ENCODE measurements at regions not wholly inside any gene's neighbourhood (a gene's known extent, or its start where the extent isn't known, plus 50 kb on each side); places are given as distances from the start of the nearest gene placed in this dataset.

- TF ChIP-seq SPI1 (IDR thresholded peaks at IDR 0.05; ENCODE audit: borderline replicate concordance, low read depth) (no peak), POLR2AphosphoS5 (IDR thresholded peaks at IDR 0.05; ENCODE audit: low read depth) (no peak), REST (IDR thresholded peaks at IDR 0.05; ENCODE audit: insufficient replicate concordance, low read depth) (no peak), GABPA (IDR thresholded peaks at IDR 0.05; ENCODE audit: low read depth) (no peak)
- TF ChIP-seq, protein P1, sequence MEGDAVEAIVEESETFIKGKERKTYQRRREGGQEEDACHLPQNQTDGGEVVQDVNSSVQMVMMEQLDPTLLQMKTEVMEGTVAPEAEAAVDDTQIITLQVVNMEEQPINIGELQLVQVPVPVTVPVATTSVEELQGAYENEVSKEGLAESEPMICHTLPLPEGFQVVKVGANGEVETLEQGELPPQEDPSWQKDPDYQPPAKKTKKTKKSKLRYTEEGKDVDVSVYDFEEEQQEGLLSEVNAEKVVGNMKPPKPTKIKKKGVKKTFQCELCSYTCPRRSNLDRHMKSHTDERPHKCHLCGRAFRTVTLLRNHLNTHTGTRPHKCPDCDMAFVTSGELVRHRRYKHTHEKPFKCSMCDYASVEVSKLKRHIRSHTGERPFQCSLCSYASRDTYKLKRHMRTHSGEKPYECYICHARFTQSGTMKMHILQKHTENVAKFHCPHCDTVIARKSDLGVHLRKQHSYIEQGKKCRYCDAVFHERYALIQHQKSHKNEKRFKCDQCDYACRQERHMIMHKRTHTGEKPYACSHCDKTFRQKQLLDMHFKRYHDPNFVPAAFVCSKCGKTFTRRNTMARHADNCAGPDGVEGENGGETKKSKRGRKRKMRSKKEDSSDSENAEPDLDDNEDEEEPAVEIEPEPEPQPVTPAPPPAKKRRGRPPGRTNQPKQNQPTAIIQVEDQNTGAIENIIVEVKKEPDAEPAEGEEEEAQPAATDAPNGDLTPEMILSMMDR (IDR thresholded peaks at IDR 0.05; ENCODE audit: insufficient read depth, low read length), result no peak
- Histone ChIP-seq H3K4me3 (replicated peaks; ENCODE audit: insufficient read depth, low read length) (no peak overlapping the region), H3K27me3 (ENCODE audit: insufficient read depth, poor library complexity, severe bottlenecking) (no peaks in the 10 kb centered on the region), H3K27ac (replicated peaks) (no peak overlapping the region)
- DNase-seq (ENCODE audit: low read depth in 1 of 2, low spot score in 1 of 2), result no peak
These were observed 1068.3 kb downstream of the STIM2 start for GRCh38 chr4:27928761-27929540.

GRCh38 chr4:27930291-27930690 lies 1069.7 kb downstream of the STIM2 start:
- TF ChIP-seq REST (IDR thresholded peaks at IDR 0.05; ENCODE audit: insufficient replicate concordance, low read depth) (no peak), POLR2AphosphoS5 (IDR thresholded peaks at IDR 0.05; ENCODE audit: low read depth) (no peak), GABPA (IDR thresholded peaks at IDR 0.05; ENCODE audit: low read depth) (no peak), SPI1 (IDR thresholded peaks at IDR 0.05; ENCODE audit: borderline replicate concordance, low read depth) (no peak)
- TF ChIP-seq, protein P1 (IDR thresholded peaks at IDR 0.05; ENCODE audit: insufficient read depth, low read length), result no peak
- H3K4me3 ChIP-seq (replicated peaks; ENCODE audit: insufficient read depth, low read length), result no peak overlapping the region
- H3K27me3 ChIP-seq (ENCODE audit: insufficient read depth, poor library complexity, severe bottlenecking), result no peaks in the 10 kb centered on the region
- no peak for DNase-seq (ENCODE audit: low read depth in 1 of 2, low spot score in 1 of 2)
- no peak overlapping the region for H3K27ac ChIP-seq (replicated peaks)

GRCh38 chr4:27930976-27931375 lies 1070.3 kb downstream of the STIM2 start:
- no peak for DNase-seq (ENCODE audit: low read depth in 1 of 2, low spot score in 1 of 2)
- H3K4me3 ChIP-seq (replicated peaks; ENCODE audit: insufficient read depth, low read length), result no peak overlapping the region
- no peak overlapping the region for H3K27ac ChIP-seq (replicated peaks)
- no peak for TF ChIP-seq SPI1 (IDR thresholded peaks at IDR 0.05; ENCODE audit: borderline replicate concordance, low read depth)
- TF ChIP-seq REST (IDR thresholded peaks at IDR 0.05; ENCODE audit: insufficient replicate concordance, low read depth), result no peak
- TF ChIP-seq, protein P1 (IDR thresholded peaks at IDR 0.05; ENCODE audit: insufficient read depth, low read length), result no peak
- TF ChIP-seq POLR2AphosphoS5 (IDR thresholded peaks at IDR 0.05; ENCODE audit: low read depth), result no peak
- TF ChIP-seq GABPA (IDR thresholded peaks at IDR 0.05; ENCODE audit: low read depth), result no peak
- no peaks in the 10 kb centered on the region for H3K27me3 ChIP-seq (ENCODE audit: insufficient read depth, poor library complexity, severe bottlenecking)

Measured in HL-60 (cell line).